GM21723 (cell line): ENCODE measurements at regions not wholly inside any gene's neighbourhood (a gene's known extent, or its start where the extent isn't known, plus 50 kb on each side); places are given as distances from the start of the nearest gene placed in this dataset.
"Not testable (repeated sequence)": the region's sequence is repeated elsewhere in the genome, so short reads cannot be mapped to it uniquely, and the experiment has no call there.

ENCODE experiments used
- ATAC-seq: cut with Tn5 transposase; IDR thresholded peaks from one replicate; pipeline ENCODE4 v1.9.1; 2021; ENCODE audit warnings: mild to moderate bottlenecking, moderate library complexity; ENCODE audit not compliant: unreplicated experiment

- ATAC-seq: no peak
Measured at GRCh38 chr13:28574617-28575142, 79.8 kb upstream of the FLT1 start.

- no peak for ATAC-seq
Measured at GRCh38 chr13:28573595-28574373, 78.9 kb upstream of the FLT1 start.

GRCh38 chr13:28572871-28573270 is 77.9 kb upstream of the FLT1 start:
- no peak for ATAC-seq

GRCh38 chr13:28570356-28570755 is 75.4 kb upstream of the FLT1 start:
- ATAC-seq: not testable (repeated sequence)

- ATAC-seq: no peak
Measured at GRCh38 chr13:28569886-28570285, 75.0 kb upstream of the FLT1 start.

- ATAC-seq: peak; percentile 56
Measured at GRCh38 chr13:28568286-28568685, 73.4 kb upstream of the FLT1 start.

- ATAC-seq: no peak
Measured at GRCh38 chr13:28566891-28567290, 72.0 kb upstream of the FLT1 start.

GRCh38 chr13:28566283-28566682 is 71.4 kb upstream of the FLT1 start:
- no peak for ATAC-seq

GRCh38 chr13:28564030-28564429 is 69.1 kb upstream of the FLT1 start:
- no peak for ATAC-seq

- no peak for ATAC-seq
Measured at GRCh38 chr13:28563609-28564008, 68.7 kb upstream of the FLT1 start.

GRCh38 chr13:28560612-28561011 is 65.7 kb upstream of the FLT1 start:
- ATAC-seq: no peak

GRCh38 chr13:28559636-28560259 is 64.8 kb upstream of the FLT1 start:
- ATAC-seq: no peak

- no peak for ATAC-seq
Measured at GRCh38 chr13:28558567-28558966, 63.6 kb upstream of the FLT1 start.

- no peak for ATAC-seq
Measured at GRCh38 chr13:28557725-28558520, 63.0 kb upstream of the FLT1 start.

- ATAC-seq: no peak
Measured at GRCh38 chr13:28555096-28555495, 60.2 kb upstream of the FLT1 start.

GRCh38 chr13:28553971-28554370 is 59.0 kb upstream of the FLT1 start:
- ATAC-seq: no peak

GRCh38 chr13:28552288-28552687 is 57.4 kb upstream of the FLT1 start:
- no peak for ATAC-seq

GRCh38 chr13:28551498-28551895 is 56.6 kb upstream of the FLT1 start:
- ATAC-seq: no peak

- no peak for ATAC-seq
Measured at GRCh38 chr13:28550721-28551497, 56.0 kb upstream of the FLT1 start.

- no peak for ATAC-seq
Measured at GRCh38 chr13:28550091-28550490, 55.2 kb upstream of the FLT1 start.

- ATAC-seq: no peak
Measured at GRCh38 chr13:28548872-28549271, 53.9 kb upstream of the FLT1 start.
